Neutrophil (primary cell): ENCODE measurements at regions not wholly inside any gene's neighbourhood (a gene's known extent, or its start where the extent isn't known, plus 50 kb on each side); places are given as distances from the start of the nearest gene placed in this dataset.

Source experiments
- H3K27ac ChIP-seq: fragments of 200-600 bp; sonication (generic); 2 replicates; pipeline ENCODE4 v1.5.1; 2016; ENCODE audit warnings: mild to moderate bottlenecking, moderate library complexity
- H3K27me3 ChIP-seq: fragments of 200-600 bp; sonication (generic); 2 replicates; pipeline ENCODE4 v1.6.0; 2016; ENCODE audit warnings: mild to moderate bottlenecking
- H3K36me3 ChIP-seq: fragments of 200-600 bp; sonication (generic); 2 replicates; pipeline ENCODE4 v1.5.1; 2017
- H3K4me1 ChIP-seq, 2 experiments: fragments of 200-600 bp in 1 of 2; sonication (generic) in 1 of 2; 1 replicate in 1 of 2; 2 replicates in 1 of 2; pipeline versions ENCODE4 v1.5.1 to v1.6.1; 2013 to 2016; ENCODE audit warnings: low read depth in 1 of 2, low read length in 1 of 2, mild to moderate bottlenecking in 1 of 2, moderate library complexity in 1 of 2; ENCODE audit not compliant: control insufficient read depth in 1 of 2, insufficient read depth in 1 of 2
- H3K4me3 ChIP-seq, 2 experiments: fragments of 200-600 bp in 1 of 2; sonication (generic) in 1 of 2; 1 replicate in 1 of 2; 2 replicates in 1 of 2; pipeline ENCODE4 v1.5.1; 2013 to 2016; ENCODE audit warnings: low read depth in 1 of 2, low read length in 1 of 2, mild to moderate bottlenecking in 1 of 2, moderate library complexity in 1 of 2
- H3K9me3 ChIP-seq: fragments of 200-600 bp; sonication (generic); 2 replicates; pipeline ENCODE4 v1.5.1; 2016
- TF ChIP-seq, protein P1 (sequence below): fragments of 200-600 bp; sonication (generic); IDR thresholded peaks from 2 replicates; pipeline ENCODE4 v1.5.1; 2016; ENCODE audit warnings: antibody characterized with exemption

DNA sequence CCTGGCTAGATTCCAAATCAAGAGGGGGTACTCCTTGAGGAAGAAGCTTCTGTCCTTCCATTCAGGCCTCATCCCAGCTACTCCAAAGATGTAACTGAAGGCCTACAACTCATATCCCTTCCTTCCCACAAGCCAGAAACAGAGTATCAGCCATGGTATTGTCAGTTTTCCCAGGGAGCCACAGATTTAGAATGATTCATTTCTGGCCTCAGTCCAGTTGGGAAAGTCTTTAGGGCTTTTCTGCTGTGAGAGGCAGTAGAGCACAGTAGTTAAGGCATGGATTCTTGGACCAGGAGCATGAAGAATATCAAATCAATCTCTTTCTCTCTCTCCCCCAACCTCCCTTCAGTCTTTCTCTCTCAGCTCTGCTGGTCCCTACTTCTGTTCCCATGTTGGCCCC lies 505.0 kb downstream of the BCOR start:
- no peaks in the 10 kb centered on the region for H3K27me3 ChIP-seq
- TF ChIP-seq, protein P1, sequence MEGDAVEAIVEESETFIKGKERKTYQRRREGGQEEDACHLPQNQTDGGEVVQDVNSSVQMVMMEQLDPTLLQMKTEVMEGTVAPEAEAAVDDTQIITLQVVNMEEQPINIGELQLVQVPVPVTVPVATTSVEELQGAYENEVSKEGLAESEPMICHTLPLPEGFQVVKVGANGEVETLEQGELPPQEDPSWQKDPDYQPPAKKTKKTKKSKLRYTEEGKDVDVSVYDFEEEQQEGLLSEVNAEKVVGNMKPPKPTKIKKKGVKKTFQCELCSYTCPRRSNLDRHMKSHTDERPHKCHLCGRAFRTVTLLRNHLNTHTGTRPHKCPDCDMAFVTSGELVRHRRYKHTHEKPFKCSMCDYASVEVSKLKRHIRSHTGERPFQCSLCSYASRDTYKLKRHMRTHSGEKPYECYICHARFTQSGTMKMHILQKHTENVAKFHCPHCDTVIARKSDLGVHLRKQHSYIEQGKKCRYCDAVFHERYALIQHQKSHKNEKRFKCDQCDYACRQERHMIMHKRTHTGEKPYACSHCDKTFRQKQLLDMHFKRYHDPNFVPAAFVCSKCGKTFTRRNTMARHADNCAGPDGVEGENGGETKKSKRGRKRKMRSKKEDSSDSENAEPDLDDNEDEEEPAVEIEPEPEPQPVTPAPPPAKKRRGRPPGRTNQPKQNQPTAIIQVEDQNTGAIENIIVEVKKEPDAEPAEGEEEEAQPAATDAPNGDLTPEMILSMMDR: no peak
- no peaks in the 10 kb centered on the region for H3K36me3 ChIP-seq
- no peaks in the 10 kb centered on the region for H3K4me1 ChIP-seq
- no peak overlapping the region for H3K4me3 ChIP-seq
- no peak overlapping the region for H3K27ac ChIP-seq
- H3K9me3 ChIP-seq: no peaks in the 10 kb centered on the region

DNA sequence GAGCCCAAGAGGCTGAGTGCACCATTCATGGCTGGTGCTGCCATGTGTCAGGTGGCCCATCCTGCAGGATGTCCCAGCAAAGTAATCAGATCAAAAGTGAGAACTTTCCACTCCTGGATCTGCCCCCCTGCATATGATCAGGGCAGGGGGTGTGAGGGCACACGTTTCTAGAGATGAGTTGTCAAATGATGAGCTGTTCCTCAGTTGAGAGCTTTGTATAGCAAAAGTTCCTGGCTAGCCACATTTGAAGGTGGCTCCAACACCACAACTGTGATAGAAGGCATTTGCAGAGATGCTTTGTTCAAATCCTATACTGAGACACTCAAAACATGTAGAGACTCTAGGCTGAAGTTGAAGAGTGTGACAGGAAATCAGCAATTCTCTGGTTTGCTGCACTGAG lies 501.8 kb downstream of the BCOR start:
- Histone ChIP-seq H3K4me3 (no peak overlapping the region), H3K27me3 (no peaks in the 10 kb centered on the region), H3K9me3 (no peaks in the 10 kb centered on the region), H3K4me1 (no peaks in the 10 kb centered on the region), H3K27ac (no peak overlapping the region), H3K36me3 (no peaks in the 10 kb centered on the region)
- TF ChIP-seq, protein P1: no peak

DNA sequence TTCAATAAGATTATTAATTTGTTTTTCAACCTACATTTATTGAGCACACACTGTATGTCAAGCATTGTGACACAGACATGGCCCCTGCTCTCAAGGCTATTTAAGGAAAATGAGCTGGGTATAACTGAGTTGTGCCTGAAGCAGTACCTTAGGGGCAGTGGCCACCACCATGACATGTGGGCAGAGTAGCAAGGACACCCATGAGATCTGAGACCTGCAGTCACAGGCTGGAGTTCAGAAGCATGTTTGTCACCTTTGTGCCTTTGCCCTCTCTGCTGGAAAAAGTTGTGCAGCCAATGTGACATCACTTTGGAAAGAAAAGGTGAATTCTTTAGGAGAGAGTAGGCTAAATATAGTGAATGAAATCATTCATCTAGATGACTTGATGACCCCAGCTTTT lies 501.3 kb downstream of the BCOR start:
- TF ChIP-seq, protein P1: no peak
- H3K9me3 ChIP-seq: no peaks in the 10 kb centered on the region
- H3K27ac ChIP-seq: no peak overlapping the region
- no peak overlapping the region for H3K4me3 ChIP-seq
- no peaks in the 10 kb centered on the region for H3K36me3 ChIP-seq
- no peaks in the 10 kb centered on the region for H3K4me1 ChIP-seq
- no peaks in the 10 kb centered on the region for H3K27me3 ChIP-seq

DNA sequence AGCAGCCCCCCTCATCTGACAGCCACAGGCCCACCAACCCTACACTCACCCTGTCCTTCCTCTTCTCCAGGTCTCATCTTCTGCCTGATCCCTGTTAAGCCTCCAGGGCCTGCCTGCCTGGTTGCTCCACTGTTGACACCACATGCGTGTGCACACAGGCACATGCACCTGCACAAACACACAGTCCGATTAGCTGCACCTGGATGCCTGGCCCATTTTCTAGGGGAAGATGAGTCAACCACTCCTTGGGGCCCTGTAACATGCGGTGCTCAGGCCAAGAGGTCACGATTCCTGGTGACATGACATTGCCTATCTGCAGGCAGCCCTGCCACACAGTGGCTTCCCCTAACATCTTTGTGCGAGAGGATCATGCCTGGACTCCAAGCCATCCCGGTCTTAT lies 498.4 kb downstream of the BCOR start:
- no peak overlapping the region for H3K4me3 ChIP-seq
- TF ChIP-seq, protein P1: no peak
- no peaks in the 10 kb centered on the region for H3K4me1 ChIP-seq
- H3K27me3 ChIP-seq: no peaks in the 10 kb centered on the region
- H3K27ac ChIP-seq: no peak overlapping the region
- no peaks in the 10 kb centered on the region for H3K36me3 ChIP-seq
- no peaks in the 10 kb centered on the region for H3K9me3 ChIP-seq

DNA sequence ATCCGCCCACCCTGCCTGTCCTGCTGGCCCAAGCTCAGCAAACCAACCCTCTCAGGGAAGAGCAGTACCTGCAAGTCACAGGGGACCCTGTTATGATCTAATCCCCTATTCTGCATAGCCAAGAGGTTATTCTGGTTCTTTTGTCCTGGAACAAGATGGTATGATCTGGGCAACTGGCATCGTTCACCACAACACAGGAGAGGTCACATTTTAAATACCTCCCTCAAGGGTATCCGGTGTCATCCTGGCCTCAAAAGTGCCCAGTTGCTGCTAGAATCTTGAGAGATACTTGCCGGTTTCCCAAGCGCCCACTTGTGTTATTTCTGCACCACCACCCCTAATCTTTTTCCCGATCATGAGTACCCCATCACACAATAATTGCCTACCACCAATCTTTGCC lies 497.5 kb downstream of the BCOR start:
- Histone ChIP-seq H3K9me3 (no peaks in the 10 kb centered on the region), H3K27me3 (no peaks in the 10 kb centered on the region), H3K36me3 (no peaks in the 10 kb centered on the region), H3K4me3 (no peak overlapping the region), H3K27ac (no peak overlapping the region), H3K4me1 (no peaks in the 10 kb centered on the region)
- TF ChIP-seq, protein P1: no peak
